Ectodermal cell (in vitro differentiated cells): ENCODE measurements at regions not wholly inside any gene's neighbourhood (a gene's known extent, or its start where the extent isn't known, plus 50 kb on each side); places are given as distances from the start of the nearest gene placed in this dataset.

Source experiments
- H3K27ac ChIP-seq: 2 replicates; pipeline ENCODE4 v1.7.0; 2013; ENCODE audit warnings: mild to moderate bottlenecking, low read depth, low read length; ENCODE audit not compliant: insufficient read depth, poor library complexity, severe bottlenecking
- H3K27me3 ChIP-seq: 2 replicates; pipeline ENCODE4 v1.7.0; 2013; ENCODE audit warnings: mild to moderate bottlenecking, low read length; ENCODE audit not compliant: insufficient read depth, control insufficient read depth, poor library complexity, severe bottlenecking
- H3K36me3 ChIP-seq: one replicate; pipeline ENCODE4 v1.7.0; 2013; ENCODE audit warnings: low read length; ENCODE audit not compliant: control insufficient read depth, insufficient read depth
- H3K4me1 ChIP-seq: one replicate; pipeline ENCODE4 v1.7.0; 2013; ENCODE audit warnings: low read length; ENCODE audit not compliant: control insufficient read depth, insufficient read depth
- H3K4me3 ChIP-seq: 2 replicates; pipeline ENCODE4 v1.7.0; 2013; ENCODE audit warnings: low read depth, low read length, control low read depth; ENCODE audit not compliant: insufficient read depth
- H3K9me3 ChIP-seq: 2 replicates; pipeline ENCODE4 v1.7.0; 2013; ENCODE audit warnings: mild to moderate bottlenecking, low read length, moderate library complexity; ENCODE audit not compliant: control insufficient read depth
- WGBS, 2 experiments: methylation state at CpG; one replicate each; pipeline ENCODE4 v1.1.7; 2013; ENCODE audit warnings: missing lambda C conversion rate in 2 of 2; 5-methylcytosine and 5-hydroxymethylcytosine counted together

- H3K4me1 ChIP-seq = no peaks in the 10 kb centered on the region
- H3K27me3 ChIP-seq = no peaks in the 10 kb centered on the region
- H3K27ac ChIP-seq = no peak overlapping the region
- no peaks in the 10 kb centered on the region for H3K36me3 ChIP-seq
- no peaks in the 10 kb centered on the region for H3K9me3 ChIP-seq
- 95 to 96% methylated on average over 6 of the region's 6 CpGs for WGBS, 2 experiments
- no peak overlapping the region for H3K4me3 ChIP-seq
These were observed 701.0 kb downstream of the SEMA5A start for GRCh38 chr5:8844847-8845246.

- no peak overlapping the region for H3K27ac ChIP-seq
- 91% methylated on average over 5 of the region's 5 CpGs for WGBS, 2 experiments
These were observed 700.6 kb downstream of the SEMA5A start for GRCh38 chr5:8845296-8845695.

GRCh38 chr5:8848366-8848765, 697.5 kb downstream of the SEMA5A start:
- WGBS, 2 experiments = 21 to 24% methylated on average over 7 of the region's 7 CpGs
- Histone ChIP-seq H3K4me3 (no peak overlapping the region), H3K9me3 (no peaks in the 10 kb centered on the region), H3K36me3 (no peaks in the 10 kb centered on the region), H3K27ac (no peak overlapping the region), H3K27me3 (no peaks in the 10 kb centered on the region), H3K4me1 (no peaks in the 10 kb centered on the region)

More at GRCh38 chr5:8845296-8845695, 700.6 kb downstream of the SEMA5A start:
- H3K36me3 ChIP-seq = no peaks in the 10 kb centered on the region
- no peaks in the 10 kb centered on the region for H3K4me1 ChIP-seq
- H3K9me3 ChIP-seq = no peaks in the 10 kb centered on the region
- no peak overlapping the region for H3K4me3 ChIP-seq
- no peaks in the 10 kb centered on the region for H3K27me3 ChIP-seq

DNA sequence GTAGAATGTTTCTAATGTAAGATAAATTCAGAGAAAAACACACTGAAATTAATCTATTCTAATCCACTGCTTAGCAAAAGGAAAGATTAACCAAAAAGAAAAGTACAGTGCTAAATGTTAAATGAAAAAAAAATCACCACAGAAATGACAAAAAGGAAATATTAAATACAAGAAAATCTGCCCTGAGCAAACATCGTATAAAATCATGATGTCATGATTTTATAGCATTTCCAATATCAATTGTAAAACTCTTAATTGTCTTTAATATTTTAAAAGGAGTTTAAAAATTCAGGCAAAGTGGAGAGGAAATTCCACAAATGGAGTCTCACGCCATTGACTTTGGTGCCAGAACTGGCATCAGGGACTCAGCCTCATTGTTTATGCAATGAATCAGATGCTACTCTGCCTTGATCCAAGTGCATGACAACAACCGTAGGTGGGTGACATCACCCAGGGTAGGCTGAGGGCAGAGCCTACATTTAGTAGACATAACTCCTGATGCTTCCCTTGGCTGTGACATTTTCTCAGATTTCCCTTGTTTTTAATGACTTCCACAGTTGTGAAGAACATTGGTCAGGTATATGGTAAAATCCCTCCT, 696.8 kb downstream of the SEMA5A start:
- WGBS, 2 experiments = 93 to 94% methylated on average over 2 to 3 of the region's 3 CpGs
- H3K36me3 ChIP-seq = no peaks in the 10 kb centered on the region
- H3K4me1 ChIP-seq = no peaks in the 10 kb centered on the region
- H3K4me3 ChIP-seq = no peak overlapping the region
- H3K27ac ChIP-seq = no peak overlapping the region
- no peaks in the 10 kb centered on the region for H3K27me3 ChIP-seq
- no peaks in the 10 kb centered on the region for H3K9me3 ChIP-seq

DNA sequence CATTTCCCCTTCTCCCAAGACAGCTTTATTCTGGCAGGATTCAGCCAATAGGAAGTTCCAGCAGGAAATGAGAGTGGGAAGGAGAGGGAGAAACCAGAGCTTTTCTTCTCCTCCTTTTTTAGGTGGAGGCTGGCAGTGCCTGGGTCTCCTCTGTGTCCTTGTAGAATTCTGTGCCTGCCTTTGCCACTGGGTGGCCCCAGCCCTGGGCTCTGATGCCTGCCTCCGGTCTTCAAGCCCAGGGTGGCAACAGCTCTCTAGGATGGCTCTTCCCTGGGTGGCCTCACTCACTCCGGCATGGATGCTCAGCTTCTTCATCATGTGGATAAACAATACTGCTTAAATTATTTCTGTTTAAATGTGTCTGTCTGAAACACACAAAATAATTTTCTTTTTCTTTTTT, 694.8 kb downstream of the SEMA5A start:
- no peak overlapping the region for H3K4me3 ChIP-seq
- no peaks in the 10 kb centered on the region for H3K9me3 ChIP-seq
- 91 to 92% methylated on average over 2 of the region's 2 CpGs for whole genome bisulfite sequencing, 2 experiments
- no peaks in the 10 kb centered on the region for H3K36me3 ChIP-seq
- H3K27ac ChIP-seq = no peak overlapping the region
- H3K4me1 ChIP-seq = no peaks in the 10 kb centered on the region
- no peaks in the 10 kb centered on the region for H3K27me3 ChIP-seq

DNA sequence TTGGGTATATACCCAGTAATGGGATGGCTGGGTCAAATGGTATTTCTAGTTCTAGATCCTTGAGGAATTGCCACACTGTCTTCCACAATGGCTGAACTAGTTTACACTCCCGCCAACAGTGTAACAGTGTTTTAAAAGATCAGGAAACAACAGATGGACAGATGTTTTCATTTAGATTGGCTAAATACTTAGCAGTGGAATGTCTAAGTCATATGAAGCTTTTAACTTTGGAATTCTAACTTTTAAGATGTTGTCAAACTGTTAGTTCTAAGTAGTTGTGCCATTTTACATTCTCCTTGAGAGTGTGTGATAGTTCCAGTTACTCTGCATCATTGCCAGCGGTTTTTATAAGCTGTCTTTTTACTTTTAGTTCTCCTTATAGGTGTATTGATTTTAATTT, 688.8 kb downstream of the SEMA5A start:
- Histone ChIP-seq H3K9me3 (no peaks in the 10 kb centered on the region), H3K27me3 (no peaks in the 10 kb centered on the region), H3K27ac (no peak overlapping the region), H3K4me3 (no peak overlapping the region), H3K36me3 (no peaks in the 10 kb centered on the region), H3K4me1 (no peaks in the 10 kb centered on the region)
- 47 to 49% methylated on average over 2 of the region's 2 CpGs for WGBS, 2 experiments

DNA sequence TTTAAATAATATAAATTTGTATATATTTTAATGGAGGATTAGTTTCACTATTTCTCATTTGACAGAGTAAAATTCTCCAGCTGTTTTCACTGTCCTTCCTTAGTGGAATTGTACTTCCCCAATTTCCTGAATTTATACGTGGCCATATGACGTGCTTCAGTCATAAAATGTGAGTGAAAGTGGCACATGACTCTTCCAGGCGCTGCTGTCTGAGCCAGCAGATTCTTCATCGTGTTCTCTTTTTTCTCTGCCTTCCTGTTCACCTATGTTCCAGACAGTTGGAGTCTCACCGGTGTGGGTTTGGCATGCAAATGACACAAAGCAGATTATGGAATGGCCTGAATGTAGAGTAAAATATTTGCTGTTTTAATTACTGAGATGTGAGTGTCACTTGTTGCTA, 684.1 kb downstream of the SEMA5A start:
- H3K27ac ChIP-seq = no peak overlapping the region
- 94 to 96% methylated on average over 5 of the region's 5 CpGs for WGBS, 2 experiments
- no peaks in the 10 kb centered on the region for H3K27me3 ChIP-seq
- no peak overlapping the region for H3K4me3 ChIP-seq
- H3K9me3 ChIP-seq = no peaks in the 10 kb centered on the region
- H3K4me1 ChIP-seq = no peaks in the 10 kb centered on the region
- H3K36me3 ChIP-seq = no peaks in the 10 kb centered on the region

- H3K27ac ChIP-seq = no peak overlapping the region
- 51 to 60% methylated on average over 4 of the region's 4 CpGs for WGBS, 2 experiments
- no peaks in the 10 kb centered on the region for H3K27me3 ChIP-seq
- H3K4me1 ChIP-seq = no peaks in the 10 kb centered on the region
- H3K9me3 ChIP-seq = no peaks in the 10 kb centered on the region
- no peaks in the 10 kb centered on the region for H3K36me3 ChIP-seq
- H3K4me3 ChIP-seq = no peak overlapping the region
These were observed 681.8 kb downstream of the SEMA5A start for GRCh38 chr5:8864053-8864452.

- no peaks in the 10 kb centered on the region for H3K36me3 ChIP-seq
- whole genome bisulfite sequencing, 2 experiments = 59 to 71% methylated on average over 3 to 5 of the region's 5 CpGs
- H3K4me1 ChIP-seq = no peaks in the 10 kb centered on the region
- no peaks in the 10 kb centered on the region for H3K9me3 ChIP-seq
- no peak overlapping the region for H3K27ac ChIP-seq
- no peak overlapping the region for H3K4me3 ChIP-seq
- H3K27me3 ChIP-seq = no peaks in the 10 kb centered on the region
These were observed 680.6 kb downstream of the SEMA5A start for GRCh38 chr5:8865266-8865665.

DNA sequence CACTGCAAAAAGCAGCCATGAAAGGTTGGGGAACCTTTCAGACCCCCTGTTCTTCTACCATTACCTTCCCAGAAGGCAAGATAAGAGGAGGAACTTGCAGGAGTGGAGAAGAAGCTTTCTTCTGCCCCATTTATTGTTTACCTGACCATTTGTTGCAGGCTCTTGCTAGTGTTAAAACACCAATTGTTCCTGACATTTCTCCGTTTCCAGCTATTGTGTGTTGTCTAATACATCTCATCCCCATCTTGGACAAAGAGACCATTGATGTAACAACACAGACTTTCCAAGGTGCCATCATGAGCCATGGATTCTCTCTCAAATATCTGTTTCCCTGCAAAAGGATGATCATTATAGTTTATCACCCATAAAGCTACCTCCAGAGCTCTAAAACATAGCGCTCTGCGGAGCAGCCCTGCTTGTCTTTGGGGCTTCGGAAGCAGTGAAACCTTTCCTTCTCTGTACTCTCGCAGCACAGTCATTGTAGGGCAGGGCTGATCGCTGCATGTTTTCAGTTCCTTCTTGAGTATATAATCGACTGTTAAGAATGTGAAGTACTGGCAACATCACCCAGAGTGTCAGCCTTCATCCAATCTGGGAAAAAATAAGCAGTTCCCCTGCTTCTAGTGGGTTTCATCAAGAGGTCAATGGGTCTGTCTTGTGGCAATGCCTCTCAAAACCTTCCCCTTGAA, 680.0 kb downstream of the SEMA5A start:
- Histone ChIP-seq H3K27ac (no peak overlapping the region), H3K9me3 (no peaks in the 10 kb centered on the region), H3K4me3 (no peak overlapping the region), H3K36me3 (no peaks in the 10 kb centered on the region), H3K27me3 (no peaks in the 10 kb centered on the region), H3K4me1 (no peaks in the 10 kb centered on the region)
- WGBS, 2 experiments = 90 to 97% methylated on average over 7 of the region's 7 CpGs
